HFFc6 (cell line): ENCODE measurements at regions not wholly inside any gene's neighbourhood (a gene's known extent, or its start where the extent isn't known, plus 50 kb on each side); places are given as distances from the start of the nearest gene placed in this dataset.

Experiments used
- DNase-seq: peaks from one replicate; pipeline ENCODE4 v3.0.0-alpha.2; 2018
- H3K27ac Mint-ChIP-seq: 2 replicates; pipeline ENCODE4 v1.8.0; 2020; ENCODE audit warnings: mild to moderate bottlenecking, mixed read lengths
- H3K27me3 Mint-ChIP-seq: 2 replicates; pipeline ENCODE4 v1.8.0; 2021; ENCODE audit warnings: mild to moderate bottlenecking, moderate library complexity, mixed read lengths; ENCODE audit not compliant: insufficient read depth
- H3K36me3 Mint-ChIP-seq: 2 replicates; pipeline ENCODE4 v1.8.0; 2021; ENCODE audit warnings: low read depth, mixed read lengths
- H3K4me1 Mint-ChIP-seq: 2 replicates; pipeline ENCODE4 v1.8.0; 2020; ENCODE audit warnings: low read depth, mixed read lengths
- H3K4me3 Mint-ChIP-seq: 2 replicates; pipeline ENCODE4 v1.8.0; 2020; ENCODE audit warnings: mild to moderate bottlenecking, moderate library complexity, mixed read lengths
- H3K9me3 Mint-ChIP-seq: 2 replicates; pipeline ENCODE4 v1.8.0; 2020; ENCODE audit warnings: mild to moderate bottlenecking, mixed read lengths
- TF ChIP-seq, protein P1 (sequence below): fragments of 200-600 bp; sonication (generic); IDR thresholded peaks from 2 replicates; pipeline ENCODE4 v1.5.0; 2021; ENCODE audit warnings: antibody characterized with exemption, mild to moderate bottlenecking

DNA sequence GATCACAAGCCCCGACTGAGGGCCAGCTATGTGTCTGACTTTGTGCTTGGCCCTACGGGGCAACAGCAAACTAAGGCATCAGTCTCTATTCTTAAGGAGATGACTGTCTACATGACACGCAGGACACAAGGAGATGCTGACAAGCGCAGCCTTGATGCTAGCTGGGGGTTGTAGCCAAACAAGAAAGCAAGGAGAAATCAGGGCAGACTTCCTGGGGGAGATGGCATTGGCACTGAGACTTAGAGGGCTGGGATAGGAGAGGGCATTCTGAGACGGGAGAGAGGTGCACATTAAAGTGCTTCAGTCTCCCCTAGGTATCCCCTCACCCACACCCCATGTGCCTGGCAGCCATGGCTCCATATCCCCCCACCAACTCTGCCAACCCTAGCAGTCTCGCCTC is 210.8 kb upstream of the POU3F1 start:
- Mint-ChIP-seq H3K4me3 (no peak overlapping the region), H3K27me3 (peaks cover 21% of the 10 kb centered on the region), H3K36me3 (no peaks in the 10 kb centered on the region), H3K4me1 (no peaks in the 10 kb centered on the region), H3K9me3 (no peaks in the 10 kb centered on the region), H3K27ac (no peak overlapping the region)
- no peak for DNase-seq
- TF ChIP-seq, protein P1, sequence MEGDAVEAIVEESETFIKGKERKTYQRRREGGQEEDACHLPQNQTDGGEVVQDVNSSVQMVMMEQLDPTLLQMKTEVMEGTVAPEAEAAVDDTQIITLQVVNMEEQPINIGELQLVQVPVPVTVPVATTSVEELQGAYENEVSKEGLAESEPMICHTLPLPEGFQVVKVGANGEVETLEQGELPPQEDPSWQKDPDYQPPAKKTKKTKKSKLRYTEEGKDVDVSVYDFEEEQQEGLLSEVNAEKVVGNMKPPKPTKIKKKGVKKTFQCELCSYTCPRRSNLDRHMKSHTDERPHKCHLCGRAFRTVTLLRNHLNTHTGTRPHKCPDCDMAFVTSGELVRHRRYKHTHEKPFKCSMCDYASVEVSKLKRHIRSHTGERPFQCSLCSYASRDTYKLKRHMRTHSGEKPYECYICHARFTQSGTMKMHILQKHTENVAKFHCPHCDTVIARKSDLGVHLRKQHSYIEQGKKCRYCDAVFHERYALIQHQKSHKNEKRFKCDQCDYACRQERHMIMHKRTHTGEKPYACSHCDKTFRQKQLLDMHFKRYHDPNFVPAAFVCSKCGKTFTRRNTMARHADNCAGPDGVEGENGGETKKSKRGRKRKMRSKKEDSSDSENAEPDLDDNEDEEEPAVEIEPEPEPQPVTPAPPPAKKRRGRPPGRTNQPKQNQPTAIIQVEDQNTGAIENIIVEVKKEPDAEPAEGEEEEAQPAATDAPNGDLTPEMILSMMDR = no peak

DNA sequence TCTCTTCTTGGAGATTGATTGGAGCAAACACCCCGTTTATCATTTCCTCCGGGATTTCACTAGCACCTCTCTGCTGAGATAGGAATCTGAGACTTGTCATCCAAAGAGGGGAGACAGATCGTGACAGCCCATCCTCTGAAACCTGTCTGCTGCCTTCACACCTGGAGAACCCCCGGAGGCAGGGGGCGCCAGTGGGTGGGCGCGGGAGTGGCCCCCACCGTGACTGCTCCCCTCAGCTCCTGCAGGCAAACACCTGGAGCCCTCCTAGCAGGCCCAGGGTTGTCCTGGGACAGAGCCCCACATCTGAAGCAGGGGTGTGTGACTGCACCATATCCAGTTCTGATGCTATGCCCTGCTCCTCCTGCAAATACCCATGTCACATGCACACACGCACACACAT is 209.5 kb upstream of the POU3F1 start:
- Mint-ChIP-seq H3K36me3 (no peaks in the 10 kb centered on the region), H3K4me1 (no peaks in the 10 kb centered on the region), H3K27me3 (peaks cover 21% of the 10 kb centered on the region), H3K4me3 (no peak overlapping the region), H3K27ac (no peak overlapping the region), H3K9me3 (no peaks in the 10 kb centered on the region)
- TF ChIP-seq, protein P1 = no peak
- no peak for DNase-seq

DNA sequence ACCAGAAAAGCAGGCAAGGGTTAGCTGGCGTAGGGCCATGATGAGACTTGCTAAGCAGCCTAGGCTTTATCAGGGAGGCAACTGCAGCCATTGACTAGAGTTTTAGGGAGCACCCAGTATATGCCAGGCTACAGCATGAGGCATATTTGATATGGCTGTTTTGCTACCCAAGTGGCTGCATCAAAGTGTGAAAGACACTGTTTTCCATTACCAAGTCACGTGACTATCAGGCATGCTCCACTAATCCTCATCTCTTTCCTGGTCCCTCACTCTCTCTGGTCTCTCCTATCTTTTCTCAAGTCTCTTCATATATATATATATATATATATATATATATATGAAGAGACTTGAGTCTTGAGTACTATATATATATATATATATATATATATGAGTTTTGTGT is 206.7 kb upstream of the POU3F1 start:
- no peak overlapping the region for H3K4me3 Mint-ChIP-seq
- H3K27me3 Mint-ChIP-seq = peaks cover 38% of the 10 kb centered on the region
- no peaks in the 10 kb centered on the region for H3K36me3 Mint-ChIP-seq
- no peaks in the 10 kb centered on the region for H3K4me1 Mint-ChIP-seq
- H3K9me3 Mint-ChIP-seq = no peaks in the 10 kb centered on the region
- TF ChIP-seq, protein P1 = no peak
- no peak for DNase-seq
- no peak overlapping the region for H3K27ac Mint-ChIP-seq

DNA sequence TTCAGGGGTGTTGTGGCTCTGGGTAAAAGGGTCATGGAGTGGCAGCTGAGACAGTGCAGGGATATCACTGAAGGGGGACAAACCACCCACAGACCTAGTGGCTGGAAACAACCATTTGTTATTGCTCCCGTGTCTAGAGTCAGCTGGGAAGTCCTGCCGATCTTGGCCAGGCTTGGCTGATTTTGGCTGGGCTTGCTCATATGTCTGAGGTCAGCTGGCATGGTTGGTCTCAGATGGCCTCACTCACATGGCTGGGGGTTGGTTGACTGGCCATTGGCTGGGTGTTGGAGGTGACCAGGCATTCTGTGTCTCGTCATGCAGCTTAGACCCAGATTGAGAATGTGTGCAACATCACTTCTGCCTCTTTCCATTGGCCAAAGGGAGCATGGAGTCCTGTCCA is 203.8 kb upstream of the POU3F1 start:
- Mint-ChIP-seq H3K4me3 (no peak overlapping the region), H3K27me3 (peaks cover 44% of the 10 kb centered on the region), H3K36me3 (no peaks in the 10 kb centered on the region), H3K4me1 (peaks cover 16% of the 10 kb centered on the region), H3K9me3 (no peaks in the 10 kb centered on the region), H3K27ac (no peak overlapping the region)
- DNase-seq = no peak
- TF ChIP-seq, protein P1 = no peak

DNA sequence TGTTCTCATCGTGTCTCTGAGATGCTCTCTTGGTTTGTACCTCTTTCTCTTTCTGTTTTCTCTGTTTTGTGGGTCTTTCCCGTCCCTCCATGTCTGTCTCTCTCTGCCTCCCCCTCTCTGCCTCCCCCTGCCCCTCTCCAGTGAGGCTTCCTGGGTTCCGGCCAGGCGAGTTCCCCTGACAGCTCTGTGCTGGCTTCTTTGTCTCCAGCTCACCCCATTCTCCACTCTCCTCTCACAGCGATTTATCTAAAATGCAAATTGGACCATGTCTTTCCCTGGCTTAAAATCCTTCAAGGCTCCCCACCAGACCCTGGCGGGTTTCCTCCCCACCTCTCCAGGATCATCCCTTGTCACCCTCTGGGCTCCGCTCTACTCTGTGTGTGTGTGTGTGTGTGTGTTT is 202.4 kb upstream of the POU3F1 start:
- Mint-ChIP-seq H3K27ac (no peak overlapping the region), H3K9me3 (no peaks in the 10 kb centered on the region), H3K27me3 (peaks cover 36% of the 10 kb centered on the region), H3K4me1 (peaks cover 16% of the 10 kb centered on the region), H3K36me3 (no peaks in the 10 kb centered on the region), H3K4me3 (no peak overlapping the region)
- DNase-seq = no peak
- TF ChIP-seq, protein P1 = no peak
